ENCODE measurements at regions not wholly inside any gene's neighbourhood (a gene's known extent, or its start where the extent isn't known, plus 50 kb on each side); places are given as distances from the start of the nearest gene placed in this dataset.

DNA sequence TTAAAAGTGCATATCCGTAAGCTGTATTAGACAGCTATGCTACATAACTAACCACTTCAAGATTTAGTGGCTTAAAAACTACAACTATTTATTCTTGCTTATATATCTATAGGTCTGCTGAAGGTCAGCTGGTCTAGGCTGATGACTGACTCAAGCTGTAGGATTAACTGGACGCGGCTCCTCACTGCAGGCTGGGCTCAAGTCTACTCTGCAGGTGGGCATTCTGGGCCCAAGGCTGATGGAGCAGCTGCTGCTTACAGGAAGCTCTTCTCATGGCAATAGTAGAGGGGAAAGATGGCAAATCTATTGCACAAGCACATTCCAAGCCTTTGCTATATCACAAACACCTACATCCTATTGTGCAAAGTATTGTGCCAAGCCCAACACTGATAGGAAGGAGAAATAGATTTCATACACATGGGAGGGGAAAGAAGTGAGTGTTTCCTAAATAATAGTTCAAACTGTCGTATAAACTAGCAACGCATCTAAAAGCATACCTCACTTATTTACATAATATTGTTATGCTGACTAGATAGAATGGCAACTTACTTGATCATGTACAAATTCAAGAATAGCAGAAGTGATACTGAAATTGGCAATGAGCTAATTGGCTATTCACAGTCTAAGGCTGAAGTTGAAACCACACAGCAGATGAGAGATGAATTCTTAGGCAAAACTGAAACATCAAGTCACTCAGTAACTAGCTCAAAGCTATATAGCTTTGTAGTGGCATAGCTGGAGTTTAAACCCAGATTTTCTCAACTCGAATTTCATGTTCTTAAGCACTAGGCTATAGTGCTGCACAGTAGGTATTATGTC lies 263.8 kb downstream of the NKX6-1 start:
- no peak overlapping the region for H3K27ac ChIP-seq

DNA sequence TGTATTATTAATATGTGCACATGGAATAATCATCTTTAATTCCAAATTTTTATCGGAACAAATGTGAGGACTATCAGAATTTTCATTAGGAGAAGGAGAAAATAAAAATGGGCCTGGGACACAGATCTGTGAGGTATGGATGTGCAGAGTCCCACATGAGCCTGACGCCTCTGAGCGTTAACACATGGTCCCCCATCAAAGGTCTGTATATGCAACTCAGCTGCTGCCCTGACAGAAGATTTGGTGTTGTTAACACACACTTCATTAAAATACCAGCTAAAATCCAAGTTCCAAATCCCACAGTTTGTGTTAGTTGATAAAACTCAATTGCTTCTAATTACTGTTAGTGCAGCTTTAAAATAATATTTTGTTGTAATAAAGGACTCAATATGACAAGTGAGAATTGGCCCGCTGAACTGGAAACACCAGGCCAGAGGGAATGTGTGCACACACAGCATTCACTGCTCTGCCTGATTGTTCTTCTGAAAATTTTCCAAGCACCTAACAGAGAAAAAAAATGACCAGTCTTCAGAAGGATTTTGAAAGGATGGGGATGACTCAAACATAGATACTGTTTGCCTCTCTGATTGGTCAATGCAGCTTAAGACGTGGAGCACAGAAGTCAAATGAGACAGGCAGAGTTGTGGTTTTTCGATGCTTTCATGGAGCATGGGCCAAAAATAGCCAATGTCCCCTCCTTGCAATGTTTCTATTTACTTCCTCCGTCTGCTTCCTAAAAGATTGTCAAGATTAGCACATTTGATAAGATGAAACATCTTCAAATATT lies 266.6 kb downstream of the NKX6-1 start:
- H3K27ac ChIP-seq: peak overlapping the region; percentile 11
- TF ChIP-seq, protein P1, sequence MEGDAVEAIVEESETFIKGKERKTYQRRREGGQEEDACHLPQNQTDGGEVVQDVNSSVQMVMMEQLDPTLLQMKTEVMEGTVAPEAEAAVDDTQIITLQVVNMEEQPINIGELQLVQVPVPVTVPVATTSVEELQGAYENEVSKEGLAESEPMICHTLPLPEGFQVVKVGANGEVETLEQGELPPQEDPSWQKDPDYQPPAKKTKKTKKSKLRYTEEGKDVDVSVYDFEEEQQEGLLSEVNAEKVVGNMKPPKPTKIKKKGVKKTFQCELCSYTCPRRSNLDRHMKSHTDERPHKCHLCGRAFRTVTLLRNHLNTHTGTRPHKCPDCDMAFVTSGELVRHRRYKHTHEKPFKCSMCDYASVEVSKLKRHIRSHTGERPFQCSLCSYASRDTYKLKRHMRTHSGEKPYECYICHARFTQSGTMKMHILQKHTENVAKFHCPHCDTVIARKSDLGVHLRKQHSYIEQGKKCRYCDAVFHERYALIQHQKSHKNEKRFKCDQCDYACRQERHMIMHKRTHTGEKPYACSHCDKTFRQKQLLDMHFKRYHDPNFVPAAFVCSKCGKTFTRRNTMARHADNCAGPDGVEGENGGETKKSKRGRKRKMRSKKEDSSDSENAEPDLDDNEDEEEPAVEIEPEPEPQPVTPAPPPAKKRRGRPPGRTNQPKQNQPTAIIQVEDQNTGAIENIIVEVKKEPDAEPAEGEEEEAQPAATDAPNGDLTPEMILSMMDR (conservative IDR thresholded peaks at IDR 0.05): no peak

More for the DNA sequence above, 263.8 kb downstream of the NKX6-1 start:
- TF ChIP-seq, protein P1 (conservative IDR thresholded peaks at IDR 0.05): no peak

DNA sequence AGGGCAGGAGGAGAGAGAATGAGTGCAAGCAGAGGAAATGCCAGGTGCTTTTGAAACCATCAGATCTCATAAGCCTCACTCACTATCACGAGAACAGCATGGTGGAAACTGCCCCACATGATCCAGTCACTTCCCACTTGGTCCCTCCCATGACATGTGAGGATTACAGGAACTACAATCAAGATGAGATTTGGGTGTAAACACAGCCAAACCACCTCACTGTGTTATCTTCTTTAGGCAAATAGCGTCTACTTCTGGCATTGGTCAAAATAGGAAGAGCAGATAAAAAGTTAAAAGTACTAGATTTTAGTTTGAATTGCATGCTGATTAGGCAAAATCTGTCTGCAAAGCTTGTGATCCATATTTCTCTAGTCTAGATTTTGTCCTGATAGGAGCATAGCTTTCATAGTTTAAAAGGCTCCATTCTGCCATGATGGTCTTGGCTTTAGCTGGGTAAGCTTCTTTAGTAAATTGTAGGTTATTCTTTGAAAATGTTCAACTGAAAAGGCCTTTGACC lies 267.5 kb downstream of the NKX6-1 start:
- TF ChIP-seq, protein P1 (conservative IDR thresholded peaks at IDR 0.05): no peak
- H3K27ac ChIP-seq: no peak overlapping the region

DNA sequence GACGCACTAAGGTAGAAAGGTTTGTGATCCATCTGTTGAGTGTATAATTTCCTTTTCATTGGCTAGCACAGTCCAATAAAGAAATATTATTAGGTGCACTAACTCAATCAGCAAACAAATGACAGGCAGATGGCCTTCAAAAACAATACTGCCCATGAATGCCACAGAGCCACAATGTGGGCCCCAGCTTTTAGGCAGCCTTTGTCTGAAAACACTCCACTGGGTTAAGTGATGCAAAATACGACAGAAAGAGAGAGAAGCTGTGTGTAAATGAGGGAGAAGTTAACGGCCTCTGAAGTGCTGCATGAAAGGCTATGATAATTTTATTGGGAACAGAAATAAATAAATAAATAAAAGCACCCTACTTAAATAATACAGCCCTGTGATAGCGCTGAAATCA lies 274.6 kb downstream of the NKX6-1 start:
- H3K27ac ChIP-seq: no peak overlapping the region

DNA sequence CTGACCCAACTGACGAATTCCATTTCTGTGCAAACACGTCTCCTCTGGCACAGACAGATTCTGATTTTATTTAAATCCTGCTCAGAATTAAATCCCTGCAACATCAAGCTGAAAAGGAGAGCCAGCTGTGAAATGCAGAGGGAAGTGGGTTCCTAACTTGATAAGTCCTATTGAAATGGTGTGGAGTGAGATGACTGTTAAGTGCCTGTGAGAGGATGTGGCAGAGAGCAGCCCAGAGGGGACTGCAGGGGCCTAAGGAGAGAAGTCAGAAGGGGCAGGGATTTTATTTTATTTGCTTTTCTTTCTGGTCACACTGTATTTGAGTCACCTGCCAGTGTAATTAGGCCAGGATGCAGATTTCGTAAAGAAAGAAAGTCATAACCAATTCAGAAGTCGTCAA lies 277.4 kb downstream of the NKX6-1 start:
- TF ChIP-seq, protein P1 (conservative IDR thresholded peaks at IDR 0.05): no peak
- H3K27ac ChIP-seq: no peak overlapping the region

More for the DNA sequence above, 274.6 kb downstream of the NKX6-1 start:
- TF ChIP-seq, protein P1 (conservative IDR thresholded peaks at IDR 0.05): no peak

DNA sequence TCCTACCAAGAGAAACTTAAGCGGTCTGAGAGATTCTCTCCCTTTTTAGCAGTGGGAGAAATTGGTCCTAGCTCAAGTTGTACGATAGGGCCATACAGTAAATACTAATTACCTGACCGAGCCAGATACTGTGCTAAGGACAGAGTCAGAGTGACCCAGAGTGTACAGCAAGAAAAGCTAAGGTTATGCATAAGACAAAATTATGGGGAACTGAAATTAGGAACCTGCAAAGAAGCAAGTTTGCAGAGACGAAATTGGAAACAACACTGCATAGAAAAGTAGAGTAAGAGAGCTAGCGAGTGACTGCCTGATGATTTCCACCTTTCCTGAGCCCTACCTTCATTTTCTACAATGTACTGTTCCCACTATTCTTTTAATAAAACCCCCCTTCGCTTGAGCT lies 278.1 kb downstream of the NKX6-1 start:
- no peak overlapping the region for H3K27ac ChIP-seq
- TF ChIP-seq, protein P1 (conservative IDR thresholded peaks at IDR 0.05): no peak

DNA sequence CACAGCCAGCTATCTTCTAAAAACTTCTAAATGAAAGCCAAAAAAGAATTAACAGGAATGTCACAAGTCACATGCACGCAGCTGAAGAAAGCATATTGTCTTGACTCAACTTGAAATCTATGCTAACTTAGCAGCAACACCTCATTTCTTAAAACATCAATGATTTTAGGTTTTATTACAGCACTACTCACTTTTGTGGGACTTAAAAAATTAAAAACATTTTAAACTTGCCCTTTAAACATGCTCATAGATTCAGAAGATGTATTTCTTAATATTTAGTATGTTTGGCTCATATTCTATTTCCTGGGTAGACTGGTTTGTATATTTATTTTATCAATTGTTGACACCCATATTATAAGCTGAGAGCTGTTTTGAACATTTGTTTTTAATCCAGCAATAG lies 279.4 kb downstream of the NKX6-1 start:
- TF ChIP-seq, protein P1 (conservative IDR thresholded peaks at IDR 0.05): no peak
- H3K27ac ChIP-seq: no peak overlapping the region
